Prostate gland (tissue), 2 donors: ENCODE measurements at regions not wholly inside any gene's neighbourhood (a gene's known extent, or its start where the extent isn't known, plus 50 kb on each side); places are given as distances from the start of the nearest gene placed in this dataset.

Source experiments
- CTCF ChIP-seq, 4 experiments: fragments of 200-600 bp in 2 of 4; fragments of 450-650 bp in 2 of 4; sonication (generic) in 2 of 4; IDR thresholded peaks; 1 replicate in 3 of 4; 2 replicates in 1 of 4; pipeline ENCODE4 v1.5.1; 2016 to 2019; ENCODE audit warnings: antibody characterized with exemption in 4 of 4, mild to moderate bottlenecking in 2 of 4, moderate library complexity in 2 of 4
- POLR2A ChIP-seq: fragments of 450-650 bp; IDR thresholded peaks from one replicate; pipeline ENCODE4 v1.6.1; 2016; ENCODE audit warnings: antibody characterized with exemption, mild to moderate bottlenecking
- POLR2AphosphoS5 ChIP-seq: sonication (generic); formaldehyde crosslinking; IDR thresholded peaks from one replicate; pipeline ENCODE4 v1.6.1; 2017; ENCODE audit warnings: antibody characterized with exemption

GRCh38 chr3:177837951-177838655 lies 640.8 kb upstream of the TBL1XR1 start:
- TF ChIP-seq POLR2A (no peak), CTCF (IDR thresholded peaks at IDR 0.05) (no peak), POLR2AphosphoS5 (no peak)
